ENCODE measurements at regions not wholly inside any gene's neighbourhood (a gene's known extent, or its start where the extent isn't known, plus 50 kb on each side); places are given as distances from the start of the nearest gene placed in this dataset.
"Not testable (repeated sequence)": the region's sequence is repeated elsewhere in the genome, so short reads cannot be mapped to it uniquely, and the experiment has no call there.

DNA sequence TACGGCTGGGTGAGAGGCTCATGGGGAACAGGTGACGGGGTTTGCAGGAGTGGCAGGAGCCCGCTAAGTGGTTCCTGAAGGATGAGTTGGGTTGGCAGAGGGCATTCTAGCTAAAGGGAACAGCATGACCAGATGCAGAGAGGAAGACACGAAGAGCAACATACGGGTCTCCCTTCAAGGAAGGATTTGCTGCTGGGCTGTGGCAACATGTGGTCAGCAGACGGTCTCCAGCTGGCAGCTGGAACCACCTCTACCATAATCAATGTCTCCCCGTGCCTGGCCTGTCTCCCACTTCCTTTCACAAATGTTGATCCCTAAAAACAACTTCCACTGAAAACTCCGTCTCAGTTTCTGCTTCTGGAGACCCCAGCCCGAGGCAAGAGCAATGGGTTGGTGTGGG, 80.6 kb upstream of the SULF2 start:
- DNase-seq (ENCODE audit: extremely low spot score, insufficient read length, low read depth) (no peak), FAIRE-seq (no peak)

- FAIRE-seq (no peak), DNase-seq (ENCODE audit: extremely low spot score, insufficient read length, low read depth) (no peak)
Observed at GRCh38 chr20:47865451-47865850, 80.2 kb upstream of the SULF2 start.

DNA sequence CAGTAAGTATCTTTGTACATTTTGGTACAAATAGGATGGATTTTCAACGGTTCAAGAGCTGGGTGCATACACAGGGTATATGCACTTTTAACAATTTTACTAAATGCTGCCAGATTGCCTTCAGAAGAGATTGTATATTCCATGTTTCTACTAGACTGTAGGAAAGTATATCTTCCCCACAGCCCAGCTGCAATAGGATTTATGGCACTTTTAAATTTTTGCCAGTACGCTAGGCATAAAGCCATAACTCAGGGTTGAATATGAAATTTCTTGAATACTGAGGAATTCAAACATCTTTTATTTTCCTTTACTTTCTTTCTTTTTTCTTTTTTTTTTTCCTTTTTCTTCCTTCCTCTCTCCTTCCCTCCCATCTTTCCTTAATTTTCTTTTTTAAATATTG, 78.7 kb upstream of the SULF2 start:
- FAIRE-seq: no peak
- DNase-seq (ENCODE audit: extremely low spot score, insufficient read length, low read depth): no peak

- FAIRE-seq: no peak
Observed at GRCh38 chr20:47863315-47863965, 78.2 kb upstream of the SULF2 start.

GRCh38 chr20:47862574-47863240, 77.4 kb upstream of the SULF2 start:
- no peak for FAIRE-seq
- DNase-seq (ENCODE audit: extremely low spot score, insufficient read length, low read depth): no peak

More at GRCh38 chr20:47863315-47863965, 78.2 kb upstream of the SULF2 start:
- no peak for DNase-seq (ENCODE audit: extremely low spot score, insufficient read length, low read depth)

GRCh38 chr20:47861116-47861515, 75.8 kb upstream of the SULF2 start:
- no peak for DNase-seq (ENCODE audit: extremely low spot score, insufficient read length, low read depth)
- FAIRE-seq: no peak

- FAIRE-seq: no peak
Observed at GRCh38 chr20:47860049-47860830, 75.0 kb upstream of the SULF2 start.

GRCh38 chr20:47859278-47859677, 74.0 kb upstream of the SULF2 start:
- FAIRE-seq: no peak
- DNase-seq (ENCODE audit: extremely low spot score, insufficient read length, low read depth): no peak

More at GRCh38 chr20:47860049-47860830, 75.0 kb upstream of the SULF2 start:
- DNase-seq (ENCODE audit: extremely low spot score, insufficient read length, low read depth): no peak

DNA sequence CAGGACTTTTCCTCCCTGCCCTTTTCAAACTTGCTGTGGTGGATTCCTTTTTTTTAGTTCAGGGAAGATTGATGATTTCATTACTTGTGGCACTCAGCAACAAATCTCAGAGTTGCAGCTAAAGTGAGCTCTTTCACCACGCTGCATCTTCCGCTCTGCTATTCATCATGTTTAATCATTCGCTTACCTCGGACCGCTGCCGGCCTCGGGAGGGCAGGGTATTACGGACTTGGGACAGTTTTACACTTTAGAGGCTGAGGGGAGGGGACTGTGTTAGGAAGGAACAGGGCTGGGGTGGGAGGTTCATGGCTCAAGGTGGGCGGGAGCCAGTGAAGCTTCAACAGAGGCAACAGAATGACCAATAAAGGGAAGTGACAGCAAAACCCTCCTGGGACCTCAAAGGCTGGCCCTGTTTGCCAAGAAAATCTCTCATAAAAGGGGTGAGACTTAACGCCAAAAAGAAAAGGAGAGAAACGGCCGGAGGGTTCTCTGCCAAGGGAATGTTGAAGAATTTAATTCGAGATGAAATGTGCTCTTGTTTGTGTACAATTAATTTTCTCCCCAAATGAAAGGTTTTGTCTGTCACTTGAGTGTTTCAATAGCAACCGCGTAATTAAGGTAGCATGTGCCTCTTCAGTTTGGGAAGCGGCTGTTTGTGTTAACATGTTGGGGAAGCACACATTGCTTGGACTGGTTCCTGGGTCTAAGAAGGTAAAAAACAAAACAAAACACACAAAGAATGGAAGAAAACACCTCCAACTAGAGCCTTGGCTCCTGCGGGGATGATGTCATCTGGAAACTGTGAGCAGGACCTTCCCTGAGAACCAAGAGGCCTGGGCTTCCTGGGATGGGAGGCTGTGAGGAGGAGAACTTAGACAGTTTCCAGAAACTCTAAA, 72.5 kb upstream of the SULF2 start:
- FAIRE-seq (no peak), DNase-seq (ENCODE audit: extremely low spot score, insufficient read length, low read depth) (no peak)

DNA sequence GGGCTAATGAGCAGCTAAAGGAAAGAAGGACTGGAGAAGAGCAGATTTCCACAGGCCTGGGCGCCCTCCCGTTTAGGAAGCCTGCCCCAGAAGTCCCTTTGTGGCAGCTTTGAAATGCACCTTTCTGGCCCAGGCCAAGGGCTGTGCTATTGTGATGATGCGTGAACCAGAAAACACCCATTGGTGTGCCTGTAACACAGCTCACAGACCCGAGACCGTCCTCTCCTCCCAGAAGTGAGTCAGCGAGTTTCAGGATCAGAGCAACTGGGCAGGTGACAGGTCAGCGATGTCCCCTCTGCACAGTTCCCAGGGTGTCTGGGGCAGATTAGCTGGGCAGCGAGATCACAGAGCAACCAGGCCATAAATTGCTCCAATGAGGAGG, 71.9 kb upstream of the SULF2 start:
- FAIRE-seq (no peak), DNase-seq (ENCODE audit: extremely low spot score, insufficient read length, low read depth) (peak; percentile 32)

- no peak for DNase-seq (ENCODE audit: extremely low spot score, insufficient read length, low read depth)
Observed at GRCh38 chr20:47855799-47856198, 70.5 kb upstream of the SULF2 start.

DNA sequence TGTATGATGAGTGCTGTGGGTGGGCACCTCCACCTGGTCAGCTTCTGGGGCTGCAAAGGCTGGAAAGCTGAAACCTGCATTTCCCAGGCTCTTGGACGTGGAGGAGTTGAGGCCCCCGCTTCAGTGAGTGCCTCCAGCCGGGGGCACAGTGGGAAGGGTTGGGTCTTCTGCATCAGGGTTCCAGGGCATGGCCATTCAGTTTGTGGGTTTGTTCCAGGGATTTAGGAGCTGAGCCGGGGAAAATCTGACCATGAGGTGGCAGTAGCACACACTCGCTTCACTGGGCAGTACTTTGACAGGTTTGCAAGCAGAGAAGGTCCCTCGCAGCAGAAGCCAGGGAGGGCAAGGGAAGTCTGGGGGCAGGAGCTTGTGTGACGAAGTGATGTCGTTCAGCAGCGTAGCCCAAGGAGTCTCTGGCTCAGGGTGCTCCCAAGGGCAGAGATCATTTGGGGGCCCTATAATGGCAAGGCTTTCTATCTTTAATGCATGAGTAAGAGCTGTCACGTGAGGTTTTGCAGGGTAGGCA, 69.5 kb upstream of the SULF2 start:
- DNase-seq (ENCODE audit: extremely low spot score, insufficient read length, low read depth) (peak; percentile 14), FAIRE-seq (no peak)

More at GRCh38 chr20:47855799-47856198, 70.5 kb upstream of the SULF2 start:
- FAIRE-seq: no peak

GRCh38 chr20:47851774-47852173, 66.5 kb upstream of the SULF2 start:
- FAIRE-seq: no peak

GRCh38 chr20:47850146-47850545, 64.9 kb upstream of the SULF2 start:
- no peak for DNase-seq (ENCODE audit: extremely low spot score, insufficient read length, low read depth)
- FAIRE-seq: no peak

More at GRCh38 chr20:47851774-47852173, 66.5 kb upstream of the SULF2 start:
- DNase-seq (ENCODE audit: extremely low spot score, insufficient read length, low read depth): no peak

- FAIRE-seq (no peak), DNase-seq (ENCODE audit: extremely low spot score, insufficient read length, low read depth) (no peak)
Observed at GRCh38 chr20:47849596-47849995, 64.3 kb upstream of the SULF2 start.

GRCh38 chr20:47849006-47849405, 63.7 kb upstream of the SULF2 start:
- FAIRE-seq (no peak), DNase-seq (ENCODE audit: extremely low spot score, insufficient read length, low read depth) (no peak)

DNA sequence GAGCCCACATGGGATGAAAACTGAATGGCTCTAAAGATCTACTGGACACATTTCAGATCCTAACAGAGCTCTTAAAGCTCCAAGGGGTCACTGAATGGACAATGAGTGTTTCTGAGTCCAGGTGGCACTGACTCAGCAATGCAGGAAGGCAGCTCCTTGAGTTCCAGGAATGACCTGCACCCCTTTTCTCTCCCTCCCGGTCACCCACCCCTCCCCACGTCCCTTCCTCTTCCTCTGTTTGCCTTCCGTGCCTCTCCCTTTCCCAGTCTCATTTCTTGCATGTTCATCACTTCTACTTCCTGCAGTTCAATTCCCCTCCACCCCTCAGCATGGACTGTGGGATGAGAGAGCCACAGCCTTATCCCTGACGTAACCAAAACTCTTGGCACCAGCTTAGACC, 63.3 kb upstream of the SULF2 start:
- DNase-seq (ENCODE audit: extremely low spot score, insufficient read length, low read depth); FAIRE-seq: not testable (repeated sequence)

- DNase-seq (ENCODE audit: extremely low spot score, insufficient read length, low read depth) (no peak), FAIRE-seq (no peak)
Observed at GRCh38 chr20:47847884-47848485, 62.7 kb upstream of the SULF2 start.

DNA sequence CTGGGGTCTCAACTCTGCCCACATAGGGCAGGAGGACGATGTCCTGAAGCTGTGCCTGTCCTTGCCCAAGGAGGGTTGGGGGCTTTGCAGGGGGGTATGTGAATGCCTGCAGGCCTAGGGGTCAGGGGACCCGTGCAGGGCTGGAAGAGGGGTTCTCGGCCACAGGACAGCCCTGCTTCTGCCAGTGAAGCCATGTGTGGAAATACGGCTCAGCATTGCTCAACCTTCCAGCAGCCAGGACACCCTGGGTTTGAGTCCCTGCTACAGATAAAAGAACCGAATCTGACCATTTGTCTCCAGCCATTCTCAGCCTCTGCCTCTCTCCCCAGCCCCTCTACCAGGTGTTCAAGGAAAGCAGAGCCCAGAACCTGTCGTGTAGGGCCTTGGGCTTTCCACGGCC, 61.9 kb upstream of the SULF2 start:
- FAIRE-seq; DNase-seq (ENCODE audit: extremely low spot score, insufficient read length, low read depth): not testable (repeated sequence)

Measured in GM18507 (cell line).